DND-41 (cell line): ENCODE measurements at regions not wholly inside any gene's neighbourhood (a gene's known extent, or its start where the extent isn't known, plus 50 kb on each side); places are given as distances from the start of the nearest gene placed in this dataset.

Experiments used
- CTCF ChIP-seq: IDR thresholded peaks from 2 replicates; pipeline ENCODE4 v1.5.1; 2012; ENCODE audit warnings: borderline replicate concordance, low read length, moderate library complexity, mild to moderate bottlenecking; ENCODE audit not compliant: poor library complexity, severe bottlenecking; ENCODE audit errors: extremely low read depth
- EZH2 ChIP-seq: IDR thresholded peaks from 3 replicates; pipeline ENCODE4 v1.6.1; 2012; ENCODE audit warnings: borderline replicate concordance, low read depth, mild to moderate bottlenecking, moderate library complexity, low read length, inconsistent platforms; ENCODE audit not compliant: severe bottlenecking

- no peak for TF ChIP-seq CTCF
- TF ChIP-seq EZH2: no peak
Measured at GRCh38 chr4:128346054-128346716, 58.6 kb upstream of the PGRMC2 start.
